GM21717 (cell line): ENCODE measurements at regions not wholly inside any gene's neighbourhood (a gene's known extent, or its start where the extent isn't known, plus 50 kb on each side); places are given as distances from the start of the nearest gene placed in this dataset.

ENCODE experiments used
- ATAC-seq: cut with Tn5 transposase; IDR thresholded peaks from one replicate; pipeline ENCODE4 v1.9.1; 2021; ENCODE audit warnings: mild to moderate bottlenecking, moderate library complexity; ENCODE audit not compliant: unreplicated experiment

DNA sequence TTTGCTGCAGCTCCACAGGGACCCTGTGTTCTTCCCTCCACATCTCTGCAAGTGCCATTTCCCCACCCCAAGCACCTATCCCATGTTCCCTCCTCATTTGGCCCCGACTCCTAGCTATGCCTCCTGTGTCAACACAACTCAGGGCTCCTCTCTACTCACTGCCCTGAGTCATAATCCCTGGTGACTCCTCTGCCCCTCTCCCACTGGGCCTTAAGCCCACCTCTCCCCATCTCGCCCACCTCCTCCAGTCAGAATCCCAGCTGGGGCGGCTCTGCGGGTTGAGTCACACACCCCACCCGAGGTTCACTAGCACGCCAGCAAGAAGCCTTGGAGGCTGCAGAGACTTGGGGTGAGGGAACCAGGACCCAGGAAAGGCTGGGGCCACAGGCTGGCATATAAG, 346.2 kb downstream of the FOXL1 start:
- ATAC-seq: no peak

DNA sequence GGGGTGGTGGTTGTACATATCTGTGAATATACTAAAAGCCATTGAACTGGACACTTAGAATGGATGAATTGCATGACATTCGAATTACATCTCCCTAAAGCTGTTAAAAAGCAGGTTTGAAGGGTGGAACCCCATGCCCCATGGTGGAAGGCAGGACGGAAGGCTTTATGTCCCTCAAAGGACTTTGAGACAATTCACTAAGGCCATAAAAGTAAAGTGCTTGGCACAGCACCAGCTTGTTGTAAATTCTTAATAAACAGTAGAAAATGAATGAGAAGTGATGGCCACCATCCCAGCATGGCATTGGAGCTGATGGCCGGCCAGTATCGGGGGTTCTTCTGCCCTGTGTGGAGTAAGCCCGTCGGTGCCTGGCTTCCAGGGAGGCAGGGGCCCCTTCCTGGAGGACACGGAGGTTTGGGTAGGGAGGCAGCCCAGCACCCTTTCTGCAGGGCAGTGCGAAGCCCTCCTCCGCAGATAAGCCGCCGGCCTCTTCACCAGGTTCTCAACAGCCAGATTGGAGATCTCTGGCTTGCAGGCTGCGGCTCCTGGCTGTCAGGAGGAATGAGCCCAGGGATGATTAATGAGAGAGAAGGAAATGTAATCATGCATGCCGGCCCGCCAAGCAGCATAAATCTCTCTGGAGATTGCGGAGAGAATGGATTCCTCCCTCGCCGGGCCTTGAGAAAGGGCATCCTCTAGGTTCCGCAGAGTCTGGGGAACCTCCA, 346.9 kb downstream of the FOXL1 start:
- no peak for ATAC-seq

DNA sequence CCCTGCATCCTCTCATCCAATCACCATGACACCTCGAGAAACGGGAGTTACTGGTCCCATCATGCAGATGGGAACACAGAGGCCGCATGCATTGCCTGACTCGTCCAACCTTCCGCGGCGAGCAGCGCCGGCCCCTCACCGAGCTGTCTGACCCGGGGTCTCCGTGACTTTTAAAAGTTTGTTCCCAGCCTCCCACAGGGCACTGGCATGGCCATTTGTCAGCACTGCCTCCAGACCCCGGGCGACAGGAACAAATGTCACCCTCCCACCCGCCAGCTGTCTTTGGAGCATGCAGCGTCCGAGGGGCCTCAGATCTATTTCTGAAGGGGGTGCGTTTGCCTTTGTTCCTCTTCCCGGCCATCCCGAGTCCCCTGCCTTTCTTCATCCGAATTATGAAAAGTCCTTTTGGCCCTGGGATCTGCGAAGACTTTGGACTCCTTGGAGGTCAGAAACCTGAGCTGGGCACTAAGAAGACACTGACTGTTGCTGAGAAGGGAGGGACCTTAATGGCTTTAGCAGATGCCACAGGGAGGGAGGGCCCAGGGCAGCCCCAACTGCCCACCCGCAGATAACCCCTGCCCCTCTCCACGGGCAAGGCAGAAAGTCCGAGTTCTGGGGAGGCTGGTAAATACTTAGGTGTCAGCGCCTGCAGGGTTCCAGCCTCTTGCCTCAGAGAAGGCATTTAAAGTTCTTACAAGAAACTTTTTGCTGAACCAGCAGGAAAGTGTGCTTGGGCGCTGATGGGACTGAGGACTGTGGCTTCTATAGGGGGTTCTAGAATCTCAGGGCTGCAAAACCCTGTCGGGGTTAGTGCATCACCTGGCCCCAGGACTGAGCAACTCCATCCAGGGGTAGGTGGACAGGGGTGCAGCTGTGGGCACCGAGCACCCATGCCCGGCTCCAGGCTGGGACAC, 348.1 kb downstream of the FOXL1 start:
- no peak for ATAC-seq

DNA sequence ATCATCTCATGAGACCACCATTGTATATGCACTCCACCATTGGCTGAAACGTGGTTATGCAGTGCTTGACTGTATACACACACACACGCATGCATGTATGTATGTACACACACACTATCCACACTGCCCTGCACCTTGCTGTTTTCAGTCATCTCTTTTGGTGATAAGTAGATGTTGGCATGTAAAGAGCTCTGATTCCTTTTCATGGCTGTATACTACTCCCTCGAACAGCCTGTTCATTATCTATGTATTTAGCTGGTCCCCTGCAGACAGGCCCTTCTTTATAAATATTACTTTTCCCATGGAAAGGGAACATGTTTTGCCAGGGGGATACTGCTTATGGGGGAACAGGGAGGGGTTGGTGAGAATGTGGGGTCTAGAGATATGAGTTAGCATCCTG, 349.4 kb downstream of the FOXL1 start:
- no peak for ATAC-seq

DNA sequence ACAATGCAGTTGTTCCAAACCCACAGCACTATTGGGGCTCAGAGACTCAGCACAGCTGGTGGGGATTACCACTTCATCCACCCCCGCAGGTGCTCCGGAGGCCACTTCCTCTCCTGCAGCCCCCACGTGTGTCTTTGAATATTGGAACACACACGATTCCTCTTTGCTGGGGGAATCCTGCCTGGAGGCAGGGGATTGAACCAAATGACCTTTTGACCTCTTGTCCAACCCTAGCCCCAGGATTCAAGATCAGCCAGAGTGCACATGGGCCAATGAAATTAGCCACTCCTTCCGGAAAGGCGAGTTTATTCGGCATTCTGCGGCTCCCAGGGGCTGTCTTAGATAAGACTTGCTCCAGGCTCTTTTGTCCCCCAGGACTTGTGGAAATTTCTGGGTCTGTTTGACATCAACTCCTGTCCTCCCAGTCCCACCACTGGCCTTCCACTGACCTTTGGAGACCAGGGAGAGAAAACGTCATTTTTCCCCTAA, 350.2 kb downstream of the FOXL1 start:
- ATAC-seq: no peak

DNA sequence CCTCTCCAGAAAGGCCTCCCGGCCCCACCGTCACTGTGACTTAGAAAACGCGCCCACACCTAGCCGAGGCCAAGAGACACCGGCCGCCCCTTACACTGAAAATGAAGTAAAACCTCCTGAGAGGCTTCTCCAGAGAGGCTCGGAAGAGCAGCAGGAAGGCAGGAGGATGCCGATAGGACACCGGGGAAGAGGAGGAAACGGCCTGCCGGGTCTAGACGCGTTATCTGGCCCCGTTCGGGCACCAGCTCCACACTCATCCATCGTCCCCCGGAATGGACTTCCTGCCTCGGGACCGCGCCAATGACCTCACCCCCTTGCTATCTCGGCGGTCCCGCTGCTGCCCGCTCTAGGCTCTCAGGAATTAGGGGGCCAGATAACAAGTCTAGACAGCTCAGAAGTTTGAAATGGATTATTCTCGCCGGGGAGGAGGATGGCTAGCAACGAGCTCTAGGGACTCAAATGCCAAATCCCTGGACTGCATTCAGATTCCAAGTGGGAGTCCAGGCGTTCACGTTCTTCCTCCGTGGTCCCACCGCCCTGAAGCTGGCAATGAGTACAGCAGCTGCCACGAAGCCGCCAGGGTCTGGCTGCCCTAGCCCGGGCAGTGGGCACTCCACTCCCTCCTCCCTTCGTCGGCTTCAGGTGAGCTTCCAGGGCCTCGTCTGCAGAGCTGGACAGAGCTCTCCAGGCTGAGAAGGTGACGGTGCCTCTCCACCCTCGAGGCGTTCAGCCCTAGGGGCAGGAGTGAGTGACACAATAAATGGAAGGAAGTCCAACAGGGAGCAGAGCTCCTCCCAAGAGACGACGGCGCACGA, 350.9 kb downstream of the FOXL1 start:
- ATAC-seq: no peak

DNA sequence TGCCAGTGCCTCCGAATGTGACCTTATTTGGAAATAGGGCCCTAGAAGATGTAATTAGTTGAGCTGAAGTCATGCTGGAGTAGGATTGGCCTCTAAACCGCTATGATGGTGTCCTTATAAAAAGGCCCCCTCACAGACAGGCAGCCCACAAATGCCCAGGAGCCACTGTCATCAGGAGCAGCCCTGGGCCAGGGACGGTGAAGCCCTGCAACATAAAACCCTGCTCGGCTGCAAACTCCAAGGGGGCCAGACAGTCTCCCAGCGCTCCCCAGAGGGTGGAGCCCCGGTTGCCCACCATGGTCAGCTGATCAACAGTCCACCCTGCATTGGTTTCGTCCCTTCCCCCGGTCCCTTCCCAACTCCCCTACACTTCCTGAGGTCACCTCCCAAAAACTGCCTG, 351.7 kb downstream of the FOXL1 start:
- ATAC-seq: no peak

DNA sequence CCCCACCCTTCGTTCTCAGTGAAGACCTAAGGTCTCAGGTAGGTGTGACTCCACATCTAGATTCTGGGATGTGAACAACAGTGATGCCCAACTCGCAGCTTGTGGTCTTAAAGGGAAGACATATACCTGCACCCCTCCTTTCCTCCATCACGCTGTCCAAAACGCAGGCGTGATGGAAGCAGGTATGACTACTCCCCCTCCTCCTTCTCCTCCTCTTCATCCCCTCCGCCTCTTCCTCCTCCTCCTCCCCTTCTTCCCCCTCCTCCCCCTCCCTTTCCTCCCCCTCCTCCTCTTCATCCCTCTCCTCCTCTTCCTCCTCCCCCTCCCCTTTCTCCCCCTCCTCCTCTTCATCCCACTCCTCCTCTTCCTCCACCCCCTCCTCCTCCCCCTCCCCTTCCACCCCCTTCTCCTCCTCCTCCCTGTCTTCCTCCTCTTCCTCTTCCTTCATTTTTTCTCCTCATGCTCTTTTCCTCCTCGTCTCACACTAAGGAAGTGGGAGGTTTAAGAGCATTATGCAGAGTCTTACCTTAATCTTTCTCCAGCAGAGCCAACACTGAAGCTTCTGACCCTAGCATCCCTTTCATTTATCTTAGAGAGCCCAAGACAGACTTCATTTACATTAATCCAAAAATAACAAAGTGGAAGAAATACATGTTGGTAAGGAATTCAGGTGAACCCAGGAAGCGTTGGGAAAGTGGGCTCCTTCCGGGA, 352.5 kb downstream of the FOXL1 start:
- ATAC-seq: no peak

DNA sequence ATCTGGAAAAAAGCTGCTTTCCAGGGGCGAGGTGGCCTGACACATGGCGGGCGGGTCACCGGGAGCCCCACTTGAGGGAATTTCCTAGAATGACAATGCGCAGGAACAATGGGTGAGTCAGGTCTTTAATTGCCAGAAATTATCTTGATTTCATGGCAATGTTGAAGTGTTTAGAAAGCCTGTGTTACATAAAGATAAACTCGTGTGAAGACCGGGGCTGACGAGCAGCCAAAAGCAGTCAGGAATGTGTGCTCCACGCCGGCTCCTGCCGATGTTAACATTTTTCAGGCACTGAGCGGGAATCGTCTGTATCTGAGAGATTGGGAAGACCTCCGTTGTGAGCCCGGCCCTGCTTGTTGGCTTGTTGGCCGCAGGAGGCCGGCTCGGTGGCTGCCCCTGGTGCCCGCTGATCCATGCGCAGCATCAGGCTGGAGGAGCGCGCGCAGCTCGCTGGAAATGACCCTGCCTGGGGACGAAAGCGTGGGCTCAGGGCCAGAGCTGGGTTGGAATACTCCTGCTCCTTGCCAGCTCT, 353.1 kb downstream of the FOXL1 start:
- ATAC-seq: no peak

DNA sequence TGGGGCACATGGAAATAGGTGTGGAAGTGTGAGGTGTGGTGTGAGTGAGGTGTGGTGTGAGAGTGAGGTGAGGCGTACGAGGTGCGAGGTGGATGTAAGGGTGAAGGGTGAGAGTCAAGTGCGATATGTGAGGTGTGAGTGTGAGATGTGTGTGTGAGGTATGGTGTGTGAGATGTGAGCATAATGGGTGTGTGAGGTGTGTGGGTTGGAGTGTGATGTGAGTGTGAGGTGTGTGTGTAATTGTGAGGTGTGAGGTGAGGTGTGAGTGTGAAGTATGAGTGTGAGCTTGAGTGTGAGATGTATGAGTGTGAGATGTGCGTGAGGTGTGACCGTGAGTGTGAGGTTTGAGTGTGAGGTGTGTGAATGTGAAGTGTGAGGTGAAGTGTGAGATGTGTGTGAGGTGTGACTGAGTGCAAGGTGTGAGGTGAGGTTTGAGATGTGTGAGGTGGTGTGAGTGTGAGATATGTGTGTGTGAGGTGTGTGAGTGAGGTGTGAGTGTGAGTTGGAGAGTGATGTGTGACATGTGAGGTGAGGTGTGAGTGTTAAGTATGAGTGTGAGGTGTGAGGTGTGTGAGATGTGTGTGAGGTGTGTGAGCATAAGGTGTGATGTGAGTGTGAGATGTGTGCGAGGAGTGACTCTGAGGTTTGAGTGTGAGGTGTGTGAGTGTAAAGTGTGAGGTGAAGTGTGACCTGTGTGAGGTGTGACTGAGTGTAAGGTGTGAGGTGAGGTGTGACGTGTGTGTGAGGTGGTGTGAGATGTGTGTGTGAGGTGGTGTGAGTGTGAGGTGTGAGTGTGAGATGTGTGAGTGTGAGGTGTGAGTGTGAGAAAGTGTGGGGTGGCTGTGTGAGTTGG, 354.0 kb downstream of the FOXL1 start:
- ATAC-seq: no peak

DNA sequence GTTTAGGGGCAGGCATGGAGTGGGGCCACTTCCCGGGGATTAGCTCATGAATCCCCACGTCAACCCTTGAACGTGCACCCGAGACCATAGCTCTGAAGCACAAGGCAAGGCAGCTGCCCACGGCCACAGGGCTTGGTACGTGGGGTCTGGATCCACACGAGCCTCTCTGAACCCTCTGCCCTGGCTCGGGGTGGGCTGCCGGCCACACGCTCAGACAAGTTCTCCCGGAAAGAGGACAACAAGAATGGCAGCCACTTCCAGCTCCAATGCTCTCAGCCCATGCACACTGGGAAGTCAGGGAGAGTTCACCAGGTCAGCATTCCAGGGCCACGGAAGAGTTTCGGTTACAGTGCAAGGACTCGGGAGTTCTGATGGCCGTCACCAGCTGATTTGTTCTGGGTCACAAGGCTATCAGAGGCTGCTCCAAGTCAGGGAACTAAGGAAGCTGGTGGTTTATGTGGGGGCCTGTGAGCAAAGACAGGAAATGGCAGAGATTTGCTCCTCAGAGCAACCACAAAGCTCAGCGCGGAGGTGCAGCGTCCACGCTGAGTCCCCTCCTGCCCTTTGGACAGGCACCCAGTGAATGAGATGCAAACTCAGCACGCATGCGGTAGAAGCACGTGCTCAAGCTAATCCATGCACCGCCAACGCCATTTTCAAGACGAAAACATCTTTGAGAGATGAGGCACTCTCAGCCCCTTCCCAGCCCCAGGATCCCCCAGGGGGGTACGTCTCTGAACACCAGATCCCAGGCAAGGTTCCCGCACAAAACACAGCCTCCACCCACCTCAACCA, 356.4 kb downstream of the FOXL1 start:
- no peak for ATAC-seq

DNA sequence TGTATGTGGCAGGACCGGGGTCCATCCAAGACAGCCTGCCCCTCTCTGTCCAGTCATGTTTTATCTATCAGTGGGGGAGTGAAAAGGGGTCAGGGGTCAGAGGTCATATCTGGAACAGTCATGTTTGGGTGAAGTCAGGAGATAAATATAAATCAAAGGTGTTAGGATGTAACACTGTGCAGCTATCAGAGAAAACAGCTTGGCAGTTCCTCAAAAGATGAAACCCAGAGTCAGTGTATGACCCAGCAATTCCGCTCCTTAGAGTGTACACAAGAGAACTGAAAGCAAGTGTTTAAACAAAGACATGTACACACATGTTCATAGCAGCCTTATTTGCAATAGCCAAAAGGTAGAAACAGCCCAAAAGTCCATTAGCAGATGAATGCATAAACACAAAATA, 361.3 kb downstream of the FOXL1 start:
- ATAC-seq: no peak

DNA sequence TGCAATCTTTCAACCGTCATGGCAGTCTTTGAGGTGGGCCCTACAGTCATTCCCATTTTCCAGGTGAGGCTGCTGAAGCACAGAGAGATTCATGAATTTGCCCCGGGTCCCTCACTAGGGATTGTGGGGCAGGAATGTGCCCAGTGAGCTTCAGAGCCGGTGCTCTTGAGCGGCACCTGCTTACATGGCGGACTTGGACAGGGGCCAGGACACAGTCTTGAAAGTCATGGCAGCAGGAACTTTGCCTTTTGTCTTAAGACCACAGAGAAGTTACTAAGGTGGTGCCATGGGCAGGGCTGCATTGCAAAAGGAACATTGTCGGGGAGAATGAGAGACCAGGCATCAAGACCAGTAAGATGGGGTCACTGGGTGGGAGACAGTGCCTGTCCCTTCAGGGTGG, 363.4 kb downstream of the FOXL1 start:
- no peak for ATAC-seq

DNA sequence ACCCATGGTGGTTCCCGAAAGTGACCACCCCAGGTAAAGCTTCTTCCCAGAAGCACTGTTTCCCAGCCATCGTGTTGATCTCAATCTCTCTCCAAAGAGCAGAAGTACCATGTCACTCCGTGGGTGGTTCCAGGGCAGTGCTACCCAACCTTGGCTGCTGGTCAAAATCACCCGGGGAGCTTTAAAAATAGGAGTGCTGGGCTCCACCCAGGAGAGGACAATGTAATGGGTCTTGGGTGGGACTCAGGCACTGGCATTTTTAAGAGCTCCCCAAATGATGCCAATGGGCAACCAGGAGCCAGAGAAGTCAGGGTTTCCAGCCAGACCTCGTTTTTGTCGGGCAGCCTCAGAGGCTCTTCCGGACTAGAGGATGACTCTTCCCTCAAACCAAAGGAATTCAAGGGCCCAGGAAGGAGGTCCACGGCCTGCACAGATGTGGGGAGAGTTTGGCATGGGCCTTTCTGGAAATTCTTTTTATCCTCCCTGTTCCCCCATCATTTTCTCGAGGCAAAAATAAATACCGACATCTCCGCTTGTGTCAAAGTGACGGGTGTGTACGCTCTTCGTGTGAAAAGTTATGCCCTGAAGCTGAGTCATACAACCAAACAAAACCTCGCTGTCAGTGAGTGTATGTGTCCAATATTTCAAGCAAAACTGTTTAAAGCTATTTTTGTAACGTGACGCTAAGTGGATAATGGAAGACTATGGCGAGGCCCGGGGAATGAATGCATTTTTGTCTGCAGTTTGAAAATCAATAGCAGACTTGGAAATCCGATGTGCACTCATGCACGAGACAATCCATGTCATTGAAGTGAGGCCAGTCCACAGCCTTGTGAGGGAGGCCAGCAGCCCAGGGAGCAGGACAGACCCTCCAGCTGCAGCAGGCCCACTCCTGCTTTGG, 364.1 kb downstream of the FOXL1 start:
- no peak for ATAC-seq

DNA sequence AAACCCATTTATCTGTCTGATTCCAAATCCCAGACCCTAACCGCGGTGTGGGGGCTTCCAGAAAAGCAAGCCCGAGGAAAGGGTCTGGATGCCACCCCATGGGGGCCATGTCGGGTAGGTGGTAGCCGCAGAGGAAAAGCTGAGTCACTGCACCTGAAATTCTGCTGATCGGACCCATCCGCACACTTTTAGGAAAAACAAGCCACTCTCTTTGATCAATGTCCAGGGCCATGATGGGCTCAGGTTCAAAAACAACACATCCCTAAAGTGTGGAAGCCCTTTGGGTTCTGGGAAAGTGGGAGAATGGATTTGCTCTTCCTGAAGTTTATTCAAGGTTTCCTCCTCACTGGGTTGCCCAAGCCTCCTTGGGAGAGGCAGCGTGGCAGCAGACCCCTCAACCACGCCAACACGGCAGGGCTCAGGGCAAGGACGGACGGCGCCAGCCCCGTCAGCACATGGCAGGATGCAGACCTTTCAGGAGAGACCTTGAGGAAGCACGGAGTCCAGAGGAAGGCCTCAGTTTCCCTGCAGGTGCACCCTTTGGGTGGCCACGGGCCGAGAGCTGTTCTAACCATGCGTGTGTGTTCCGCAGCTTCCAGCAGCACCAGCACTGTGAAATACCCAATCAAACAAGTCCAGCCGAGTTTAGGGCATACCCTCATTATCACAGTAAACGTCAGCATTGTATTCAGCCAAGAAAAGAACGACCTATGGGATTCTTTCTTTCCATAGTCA, 367.0 kb downstream of the FOXL1 start:
- no peak for ATAC-seq

DNA sequence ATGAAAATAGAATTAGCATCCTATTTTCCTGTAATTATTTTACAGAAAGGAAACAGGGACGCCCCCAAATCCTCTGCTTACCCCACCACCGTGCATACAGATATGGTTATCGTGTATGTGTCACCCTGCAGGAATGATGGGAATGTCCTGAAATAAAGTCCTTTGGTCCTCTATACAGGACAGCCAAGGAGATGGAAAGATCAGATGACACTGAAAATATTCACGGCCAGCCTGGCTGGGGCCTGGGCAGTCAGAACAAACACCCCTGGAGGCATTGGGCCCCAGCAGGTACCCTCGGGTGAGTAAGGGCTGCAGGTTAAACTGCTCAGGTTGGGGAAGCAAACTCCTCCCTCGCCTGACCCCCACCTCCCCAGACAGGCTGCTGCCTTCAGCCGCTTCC, 368.0 kb downstream of the FOXL1 start:
- no peak for ATAC-seq

DNA sequence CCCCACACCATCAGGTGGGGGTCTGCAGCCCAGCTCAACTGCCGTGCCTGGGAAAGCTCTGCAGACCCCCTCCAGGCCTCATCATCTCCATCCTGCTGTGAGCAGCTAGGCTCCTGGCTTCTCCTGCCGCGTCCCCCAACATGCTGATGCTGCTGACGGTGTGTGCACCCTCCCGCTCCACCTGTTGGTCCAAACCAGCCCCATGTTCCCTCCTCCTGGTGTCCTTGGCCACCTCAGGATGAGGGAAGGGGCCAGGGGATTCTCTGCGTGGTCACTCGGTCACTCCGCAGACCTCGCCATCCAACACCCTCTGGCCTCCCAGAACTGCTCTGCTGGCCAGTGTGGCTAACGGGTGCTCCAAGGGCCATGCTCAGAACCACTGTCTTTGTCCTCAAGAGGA, 368.6 kb downstream of the FOXL1 start:
- no peak for ATAC-seq
